PC-3 (cell line): ENCODE measurements at regions not wholly inside any gene's neighbourhood (a gene's known extent, or its start where the extent isn't known, plus 50 kb on each side); places are given as distances from the start of the nearest gene placed in this dataset.

Experiments used
- ATAC-seq: fragments of 200-7000 bp; cut with Tn5 transposase; 2 replicates; pipeline ENCODE4 v1.9.1; 2020; ENCODE audit warnings: mild to moderate bottlenecking, moderate library complexity
- BruUV-seq: library from RNA; stranded (reverse); fragments of 400-500 nt; replicated peaks from 2 replicates; lab custom pipeline; 2021; lab: Mats Ljungman, UMichigan
- CTCF ChIA-PET: fragments of 300-600 bp; sonication (Branson Sonifier 250); formaldehyde crosslinking; loops from one replicate; lab custom pipeline; 2022; ENCODE audit warnings: antibody characterized with exemption; lab: Charles Lee
- POLR2A ChIA-PET: fragments of 300-600 bp; sonication (Branson Sonifier 250); formaldehyde crosslinking; loops from one replicate; lab custom pipeline; 2022; ENCODE audit warnings: antibody characterized with exemption; ENCODE audit not compliant: unreplicated experiment; lab: Charles Lee
- DNase-seq: peaks from one replicate; pipeline ENCODE4 v3.0.0-alpha.2; 2015
- H2AFZ ChIP-seq: fragments of 300-600 bp; sonication (generic); 2 replicates; pipeline ENCODE4 v1.6.0; 2016; ENCODE audit warnings: antibody characterized with exemption, low read length
- H3F3A ChIP-seq: fragments of 300-600 bp; sonication (generic); one replicate; pipeline ENCODE4 v1.6.0; 2017; ENCODE audit warnings: antibody characterized with exemption, low read length, control low read depth, mild to moderate bottlenecking; ENCODE audit not compliant: unreplicated experiment
- H3K27ac ChIP-seq: fragments of 300-600 bp; sonication (generic); 2 replicates; pipeline ENCODE4 v1.5.1; 2016; ENCODE audit warnings: mild to moderate bottlenecking, low read length
- H3K27me3 ChIP-seq: fragments of 300-600 bp; sonication (generic); 2 replicates; pipeline ENCODE4 v1.6.1; 2016; ENCODE audit warnings: low read length, mixed read lengths
- H3K36me3 ChIP-seq: fragments of 300-600 bp; sonication (generic); 2 replicates; pipeline ENCODE4 v1.6.1; 2016; ENCODE audit warnings: low read depth, mixed run types, low read length, mixed read lengths
- H3K4me1 ChIP-seq: fragments of 300-600 bp; sonication (generic); 2 replicates; pipeline ENCODE4 v1.5.1; 2016; ENCODE audit warnings: low read length; ENCODE audit not compliant: insufficient read depth
- H3K4me2 ChIP-seq: fragments of 300-600 bp; sonication (generic); 2 replicates; pipeline ENCODE4 v1.6.0; 2016; ENCODE audit warnings: low read length
- H3K4me3 ChIP-seq: fragments of 300-600 bp; sonication (generic); 2 replicates; pipeline ENCODE4 v1.5.1; 2016; ENCODE audit warnings: mild to moderate bottlenecking, low read length, mixed read lengths
- H3K79me2 ChIP-seq: fragments of 300-600 bp; sonication (generic); 2 replicates; pipeline ENCODE4 v1.6.1; 2017; ENCODE audit warnings: low read length, mixed read lengths
- H3K9ac ChIP-seq: fragments of 300-600 bp; sonication (generic); 2 replicates; pipeline ENCODE4 v1.6.0; 2016; ENCODE audit warnings: mild to moderate bottlenecking, low read length
- H3K9me2 ChIP-seq: fragments of 300-600 bp; sonication (generic); replicated peaks from 2 replicates; pipeline ENCODE4 v1.6.1; 2016; ENCODE audit warnings: mixed run types, low read length, mixed read lengths
- H3K9me3 ChIP-seq: fragments of 300-600 bp; sonication (generic); 2 replicates; pipeline ENCODE4 v1.6.1; 2016; ENCODE audit warnings: low read length, mixed read lengths
- H4K20me1 ChIP-seq: fragments of 300-600 bp; sonication (generic); 2 replicates; pipeline ENCODE4 v1.6.1; 2016; ENCODE audit warnings: low read length, mixed read lengths
- EZH2 ChIP-seq: fragments of 300-600 bp; sonication (generic); IDR thresholded peaks from one replicate; pipeline ENCODE4 v1.6.1; 2017; ENCODE audit warnings: antibody characterized with exemption, mild to moderate bottlenecking, low read length; ENCODE audit not compliant: unreplicated experiment
- EZH2phosphoT487 ChIP-seq: fragments of 300-600 bp; sonication (generic); IDR thresholded peaks from 2 replicates; pipeline ENCODE4 v1.6.1; 2018; ENCODE audit warnings: mild to moderate bottlenecking, antibody characterized with exemption, low read length, borderline replicate concordance
- intact Hi-C: fragments of 100-400 bp; cut with micrococcal nuclease; formaldehyde crosslinking; loops from 2 replicates; pipeline ENCODE4 v1.9.0; 2023
- TF ChIP-seq, protein P1 (sequence below): fragments of 300-600 bp; sonication (generic); conservative IDR thresholded peaks from 2 replicates; pipeline ENCODE4 v1.5.1; 2017; ENCODE audit warnings: antibody characterized with exemption, low read depth, mild to moderate bottlenecking, low read length

DNA sequence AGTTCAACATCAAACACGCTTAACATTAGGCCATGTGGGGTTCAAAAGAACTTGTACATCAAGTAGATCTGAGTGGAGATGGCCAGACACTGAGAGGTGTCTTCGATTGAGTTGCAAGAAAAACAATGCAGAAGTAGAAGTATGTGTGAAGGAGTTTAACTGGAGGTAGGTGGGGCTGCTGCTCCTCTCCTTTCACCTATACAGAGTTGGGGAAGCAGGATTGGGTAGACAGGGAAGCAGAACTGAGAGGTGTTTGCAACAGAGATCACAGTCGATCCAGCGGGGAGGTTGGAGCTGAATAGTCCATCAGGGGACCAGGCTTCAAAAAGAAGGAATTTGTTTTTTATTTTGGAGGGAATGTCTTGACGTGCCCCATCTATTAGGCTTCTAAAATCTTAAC, 61.7 kb upstream of the SLC27A6 start:
- Histone ChIP-seq H2AFZ (no peak overlapping the region), H3K9me2 (no peaks in the 10 kb centered on the region), H3K4me3 (no peak overlapping the region), H3K4me1 (no peaks in the 10 kb centered on the region), H3K9ac (no peak overlapping the region), H3K4me2 (no peak overlapping the region), H3K36me3 (no peaks in the 10 kb centered on the region), H3K27me3 (peaks cover 26% of the 10 kb centered on the region), H3K27ac (no peak overlapping the region), H3K9me3 (no peaks in the 10 kb centered on the region), H3F3A (no peaks in the 10 kb centered on the region), H3K79me2 (no peaks in the 10 kb centered on the region), H4K20me1 (no peaks in the 10 kb centered on the region)
- ChIA-PET CTCF (no interaction called here), POLR2A (no interaction called here)
- no TSS peak for BruUV-seq
- no peak for ATAC-seq
- intact Hi-C loops: no loop called here
- no peak for DNase-seq
- no peak for TF ChIP-seq EZH2
- TF ChIP-seq EZH2phosphoT487: no peak
- TF ChIP-seq, protein P1, sequence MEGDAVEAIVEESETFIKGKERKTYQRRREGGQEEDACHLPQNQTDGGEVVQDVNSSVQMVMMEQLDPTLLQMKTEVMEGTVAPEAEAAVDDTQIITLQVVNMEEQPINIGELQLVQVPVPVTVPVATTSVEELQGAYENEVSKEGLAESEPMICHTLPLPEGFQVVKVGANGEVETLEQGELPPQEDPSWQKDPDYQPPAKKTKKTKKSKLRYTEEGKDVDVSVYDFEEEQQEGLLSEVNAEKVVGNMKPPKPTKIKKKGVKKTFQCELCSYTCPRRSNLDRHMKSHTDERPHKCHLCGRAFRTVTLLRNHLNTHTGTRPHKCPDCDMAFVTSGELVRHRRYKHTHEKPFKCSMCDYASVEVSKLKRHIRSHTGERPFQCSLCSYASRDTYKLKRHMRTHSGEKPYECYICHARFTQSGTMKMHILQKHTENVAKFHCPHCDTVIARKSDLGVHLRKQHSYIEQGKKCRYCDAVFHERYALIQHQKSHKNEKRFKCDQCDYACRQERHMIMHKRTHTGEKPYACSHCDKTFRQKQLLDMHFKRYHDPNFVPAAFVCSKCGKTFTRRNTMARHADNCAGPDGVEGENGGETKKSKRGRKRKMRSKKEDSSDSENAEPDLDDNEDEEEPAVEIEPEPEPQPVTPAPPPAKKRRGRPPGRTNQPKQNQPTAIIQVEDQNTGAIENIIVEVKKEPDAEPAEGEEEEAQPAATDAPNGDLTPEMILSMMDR: no peak

DNA sequence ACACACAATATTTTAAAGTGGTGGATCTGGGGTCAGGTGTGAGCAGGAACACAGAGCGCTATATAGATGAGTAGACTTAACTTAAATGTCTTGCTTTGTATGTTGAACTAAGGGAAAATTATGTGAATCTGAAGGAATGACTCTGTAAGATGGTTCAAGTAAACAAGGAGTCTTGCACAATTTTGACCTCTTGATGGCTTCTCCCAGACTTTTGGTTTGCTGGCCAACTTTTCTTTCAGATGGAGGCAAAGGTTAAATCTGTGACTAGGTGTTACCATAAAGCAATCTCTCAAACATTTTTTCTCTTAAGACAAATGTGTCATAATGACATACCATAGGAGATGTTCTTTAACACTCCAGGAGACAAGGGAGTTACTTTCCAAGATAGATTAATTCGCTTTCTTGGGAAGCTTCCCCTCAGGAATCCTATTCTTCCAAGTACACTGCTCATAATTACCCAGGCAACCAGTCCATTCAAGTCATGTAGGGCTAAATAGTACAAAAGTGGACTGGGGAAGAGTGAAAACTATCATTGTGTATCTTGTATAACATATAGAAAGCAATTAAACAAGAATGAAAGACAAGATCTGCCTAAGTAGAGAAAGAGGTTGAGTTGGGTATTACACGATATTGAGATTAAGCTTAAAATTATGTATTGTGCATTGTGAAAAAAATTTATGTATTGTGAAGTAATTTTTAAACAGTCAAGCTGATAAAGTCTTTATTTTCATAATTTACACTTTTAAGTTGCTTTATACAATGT, 60.3 kb upstream of the SLC27A6 start:
- no peaks in the 10 kb centered on the region for H3F3A ChIP-seq
- no peak overlapping the region for H2AFZ ChIP-seq
- TF ChIP-seq EZH2: no peak
- no peak for TF ChIP-seq EZH2phosphoT487
- TF ChIP-seq, protein P1: no peak
- CTCF ChIA-PET: no interaction called here
- ATAC-seq (peak; percentile 39), DNase-seq (no peak)
- intact Hi-C loops: loop anchor here (1.0 to 5.0 kb wide), 4 partner anchors 148 to 862 kb away; partner anchors contain the start of gene ISOC1
- no peak overlapping the region for H3K27ac ChIP-seq
- H3K9ac ChIP-seq: no peak overlapping the region
- H3K36me3 ChIP-seq: no peaks in the 10 kb centered on the region
- H3K9me2 ChIP-seq: no peaks in the 10 kb centered on the region
- no peak overlapping the region for H3K4me2 ChIP-seq
- no peaks in the 10 kb centered on the region for H3K79me2 ChIP-seq
- H3K4me3 ChIP-seq: no peak overlapping the region
- peaks cover 26% of the 10 kb centered on the region for H3K27me3 ChIP-seq
- H3K9me3 ChIP-seq: no peaks in the 10 kb centered on the region
- no TSS peak for BruUV-seq
- H3K4me1 ChIP-seq: no peaks in the 10 kb centered on the region
- POLR2A ChIA-PET: no interaction called here
- no peaks in the 10 kb centered on the region for H4K20me1 ChIP-seq

DNA sequence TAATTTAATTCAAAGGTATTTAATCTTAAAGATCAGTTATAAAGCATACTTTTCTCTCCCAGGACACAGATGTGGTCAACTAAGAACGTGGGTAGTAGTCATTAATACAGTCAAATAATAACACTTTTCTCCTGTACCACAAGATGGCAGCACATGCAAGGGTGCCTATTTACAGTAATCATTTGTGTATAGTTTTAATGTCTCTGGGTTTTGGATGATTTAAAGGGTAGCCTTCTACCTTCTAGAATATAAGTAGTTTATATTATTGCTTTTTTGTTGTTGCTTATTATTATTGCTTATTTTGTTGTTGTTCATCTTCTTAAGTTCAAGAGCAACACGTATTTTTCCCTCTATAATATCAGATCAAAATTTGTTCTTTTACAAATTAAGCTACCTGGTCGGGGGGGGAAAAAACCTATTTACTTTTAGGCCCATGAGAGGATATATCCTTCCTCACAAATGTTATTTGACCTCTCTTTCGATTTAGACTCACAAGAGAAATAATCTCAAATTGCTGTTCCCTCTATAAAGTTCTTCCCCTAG, 59.6 kb upstream of the SLC27A6 start:
- CTCF ChIA-PET: no interaction called here
- Histone ChIP-seq H3K36me3 (no peaks in the 10 kb centered on the region), H3K27ac (no peak overlapping the region), H3K4me3 (no peak overlapping the region), H3K9me2 (no peaks in the 10 kb centered on the region), H3F3A (no peaks in the 10 kb centered on the region), H3K27me3 (peaks cover 26% of the 10 kb centered on the region), H3K9ac (no peak overlapping the region), H3K79me2 (no peaks in the 10 kb centered on the region), H3K9me3 (no peaks in the 10 kb centered on the region), H3K4me1 (no peaks in the 10 kb centered on the region), H2AFZ (no peak overlapping the region), H3K4me2 (no peak overlapping the region), H4K20me1 (no peaks in the 10 kb centered on the region)
- ATAC-seq: peak; percentile 94
- POLR2A ChIA-PET: interaction anchor here (0.7 kb wide), 1 partner anchor 189 kb away, joined by 6 read pairs; the partner anchor contains the start of gene ISOC1
- peak; percentile 73 for DNase-seq
- BruUV-seq: no TSS peak
- TF ChIP-seq, protein P1: peak; percentile 86
- TF ChIP-seq EZH2phosphoT487: no peak
- TF ChIP-seq EZH2: no peak
- intact Hi-C loops: loop anchor here (1.0 to 5.0 kb wide), 4 partner anchors 148 to 862 kb away; partner anchors contain the start of gene ISOC1
